HAP-1 (cell line): ENCODE measurements at regions not wholly inside any gene's neighbourhood (a gene's known extent, or its start where the extent isn't known, plus 50 kb on each side); places are given as distances from the start of the nearest gene placed in this dataset.
"Not testable (repeated sequence)": the region's sequence is repeated elsewhere in the genome, so short reads cannot be mapped to it uniquely, and the experiment has no call there.

ENCODE experiments used
- DNase-seq, 2 experiments: peaks; one replicate each; pipeline ENCODE4 v3.0.0-alpha.2; 2016 to 2020; ENCODE audit warnings: low spot score in 2 of 2
- H3K27me3 ChIP-seq: fragments of 250-450 bp; sonication (Bioruptor Pico); 2 replicates; pipeline ENCODE4 v1.5.1; 2020; ENCODE audit warnings: low read depth, mild to moderate bottlenecking, moderate library complexity
- H3K36me3 ChIP-seq: fragments of 250-450 bp; sonication (Bioruptor Pico); replicated peaks from 2 replicates; pipeline ENCODE4 v1.5.1; 2020; ENCODE audit warnings: mild to moderate bottlenecking
- H3K4me1 ChIP-seq: fragments of 250-450 bp; sonication (Bioruptor Pico); 2 replicates; pipeline ENCODE4 v1.5.1; 2020; ENCODE audit warnings: mild to moderate bottlenecking
- H3K4me3 ChIP-seq: fragments of 250-450 bp; sonication (Bioruptor Pico); 2 replicates; pipeline ENCODE4 v1.5.1; 2020; ENCODE audit warnings: mild to moderate bottlenecking, moderate library complexity
- H3K9me3 ChIP-seq: fragments of 250-450 bp; sonication (Bioruptor Pico); 2 replicates; pipeline ENCODE4 v1.5.1; 2020; ENCODE audit warnings: mild to moderate bottlenecking, moderate library complexity
- in situ Hi-C: fragments of 300-500 bp; cut with MboI; formaldehyde crosslinking; loops from 3 replicates; pipeline ENCODE4 v1.14.3; 2020; ENCODE audit warnings: low sequenced_read_pairs, inconsistent platforms, mixed read lengths

DNA sequence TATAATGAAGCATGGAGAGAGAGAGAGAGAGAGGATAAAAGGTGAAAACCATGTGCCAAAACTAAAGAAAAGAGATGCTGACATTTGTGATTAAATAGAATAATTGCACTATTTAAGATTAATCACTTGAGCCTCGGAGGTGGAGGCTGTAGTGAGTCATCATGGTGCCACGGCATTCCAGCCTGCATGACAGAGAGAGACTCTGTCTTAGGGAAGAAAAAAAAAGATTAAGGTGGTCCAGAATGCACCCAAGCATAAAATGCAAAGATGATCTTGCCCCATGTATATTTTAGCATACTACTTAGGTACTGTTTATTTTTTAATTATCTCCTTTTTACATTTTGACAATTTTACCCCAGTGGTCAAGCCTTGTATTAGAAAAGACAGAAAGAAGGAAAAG lies 742.5 kb downstream of the SPATA31A1 start:
- H3K27me3 ChIP-seq, H3K4me3 ChIP-seq, in situ Hi-C loops, H3K4me1 ChIP-seq, H3K36me3 ChIP-seq, H3K9me3 ChIP-seq: not testable (repeated sequence)
- peak in 1 of 2 experiments; percentile 54 for DNase-seq

DNA sequence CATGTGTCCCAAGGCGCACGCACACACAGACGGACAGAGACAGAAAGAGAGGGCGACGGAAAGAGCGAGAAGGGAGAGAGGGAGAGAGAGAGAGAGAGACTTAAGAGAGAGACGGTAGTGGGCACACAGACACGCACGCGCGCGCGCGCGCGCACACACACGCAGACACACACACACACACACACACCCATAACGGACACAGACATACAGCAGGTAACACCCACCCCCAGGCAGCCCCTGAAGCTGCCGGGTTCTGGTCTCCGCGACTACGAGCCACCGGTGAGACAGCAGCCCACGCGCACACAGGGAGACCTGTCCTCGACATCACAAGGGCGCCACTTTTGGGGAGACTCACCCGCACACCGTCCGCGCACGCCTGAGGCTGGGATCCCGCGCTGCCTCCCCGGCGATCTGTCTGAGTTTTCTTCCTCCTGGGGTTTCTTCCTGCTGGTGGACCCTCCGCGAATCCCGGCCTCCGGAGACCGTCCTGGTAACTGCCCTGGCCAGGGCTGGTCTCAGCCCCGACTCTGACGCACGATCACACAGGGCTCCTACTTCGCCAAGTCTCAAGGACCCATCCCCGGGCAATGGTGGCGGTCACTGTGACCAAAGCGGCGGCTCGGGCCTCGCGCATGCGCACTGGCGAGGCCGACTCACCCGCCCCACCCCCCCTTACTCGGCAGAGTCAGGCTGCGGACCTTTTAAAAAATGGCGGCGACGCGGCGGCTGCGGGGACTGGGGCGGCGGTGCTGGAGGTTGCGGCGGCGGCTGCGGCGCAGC lies 750.7 kb downstream of the SPATA31A1 start:
- H3K36me3 ChIP-seq, in situ Hi-C loops, H3K4me1 ChIP-seq, H3K4me3 ChIP-seq, H3K9me3 ChIP-seq, H3K27me3 ChIP-seq: not testable (repeated sequence)
- peak in 1 of 2 experiments; percentile 43 for DNase-seq

DNA sequence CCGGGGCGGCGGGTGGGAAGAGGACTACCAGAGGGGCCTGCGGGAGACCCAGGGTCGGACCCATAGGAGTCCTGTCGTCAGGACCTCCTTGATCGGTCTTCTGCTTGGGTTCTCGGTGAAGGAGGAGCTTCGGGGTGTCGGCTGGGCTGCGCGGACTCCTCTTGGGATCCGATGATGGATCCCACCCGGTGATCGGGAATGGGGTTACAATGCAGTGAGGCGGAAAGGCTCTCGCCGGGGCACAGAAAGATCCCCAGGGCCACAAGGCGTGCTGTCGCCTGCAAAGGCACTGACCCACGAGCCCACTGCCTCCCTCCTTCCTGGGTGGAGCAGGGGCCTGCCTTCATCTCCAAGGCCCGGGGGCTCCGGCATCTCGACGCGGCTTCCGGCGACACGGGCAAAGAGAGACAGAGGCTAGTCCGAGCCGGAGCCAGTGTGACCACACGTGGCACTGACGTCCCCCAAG lies 751.3 kb downstream of the SPATA31A1 start:
- H3K9me3 ChIP-seq, in situ Hi-C loops, H3K27me3 ChIP-seq, DNase-seq, H3K4me1 ChIP-seq, H3K36me3 ChIP-seq, H3K4me3 ChIP-seq: not testable (repeated sequence)

DNA sequence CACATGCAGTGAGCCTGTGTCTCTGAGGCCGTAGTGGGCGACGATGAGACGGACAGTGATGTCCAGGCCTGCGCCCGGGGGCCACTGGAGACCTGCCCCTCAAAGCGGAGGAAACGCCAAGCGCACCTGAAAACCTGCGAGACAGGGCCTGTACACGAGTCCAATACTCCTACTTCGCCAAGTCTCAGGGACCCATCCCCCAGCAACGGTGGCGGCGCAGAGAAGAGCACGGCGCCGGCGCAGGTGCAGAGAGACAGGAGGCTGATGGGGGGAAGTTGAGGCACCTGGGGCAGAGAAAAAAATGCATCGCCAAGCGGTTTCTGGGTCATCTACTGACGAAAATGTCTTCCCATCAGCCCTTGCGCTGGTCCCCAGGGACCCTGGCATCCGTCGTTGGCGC lies 751.8 kb downstream of the SPATA31A1 start:
- H3K36me3 ChIP-seq, H3K27me3 ChIP-seq, DNase-seq, H3K4me1 ChIP-seq, H3K9me3 ChIP-seq, in situ Hi-C loops, H3K4me3 ChIP-seq: not testable (repeated sequence)

DNA sequence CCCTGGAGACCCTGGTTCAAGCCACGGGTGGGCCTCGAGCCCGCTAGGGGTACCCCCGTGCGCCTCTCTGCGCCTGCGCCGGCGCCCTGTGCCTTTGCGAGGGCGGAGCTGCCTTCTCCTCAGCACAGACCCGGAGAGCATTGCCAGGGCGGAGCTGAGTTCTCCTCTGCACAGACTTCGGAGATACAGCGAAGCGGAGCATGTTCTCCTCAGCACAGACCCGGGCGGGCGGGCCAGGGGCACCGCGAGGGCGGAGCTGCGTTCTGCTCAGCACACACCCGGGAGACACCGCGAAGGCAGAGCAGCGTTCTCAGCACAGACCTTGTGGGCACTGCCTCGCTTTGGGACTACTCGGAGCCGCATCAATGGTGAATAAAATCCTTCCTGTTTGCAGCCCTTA lies 753.0 kb downstream of the SPATA31A1 start:
- H3K4me3 ChIP-seq, DNase-seq, H3K4me1 ChIP-seq, in situ Hi-C loops, H3K27me3 ChIP-seq, H3K36me3 ChIP-seq, H3K9me3 ChIP-seq: not testable (repeated sequence)

DNA sequence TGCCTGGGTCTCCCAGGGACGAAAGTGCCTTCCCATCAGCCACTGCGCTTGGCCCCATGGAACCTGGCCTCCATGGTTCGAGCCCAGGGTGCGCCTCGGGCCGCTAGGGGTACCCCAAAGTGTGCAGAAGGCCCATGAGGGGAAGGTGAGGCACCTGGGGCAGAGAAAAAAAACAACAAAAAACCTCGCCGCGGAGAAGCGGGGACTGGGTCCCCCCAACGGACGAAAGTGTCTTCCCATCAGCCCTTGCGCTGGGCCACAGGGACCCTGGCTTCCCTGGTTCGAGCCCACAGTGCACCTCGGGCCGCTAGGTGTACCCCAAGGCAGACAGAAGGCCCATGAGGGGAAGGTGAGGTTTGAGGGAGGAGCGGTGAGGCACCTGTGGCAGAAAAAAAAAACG lies 755.3 kb downstream of the SPATA31A1 start:
- DNase-seq, in situ Hi-C loops, H3K4me1 ChIP-seq: not testable (repeated sequence)

DNA sequence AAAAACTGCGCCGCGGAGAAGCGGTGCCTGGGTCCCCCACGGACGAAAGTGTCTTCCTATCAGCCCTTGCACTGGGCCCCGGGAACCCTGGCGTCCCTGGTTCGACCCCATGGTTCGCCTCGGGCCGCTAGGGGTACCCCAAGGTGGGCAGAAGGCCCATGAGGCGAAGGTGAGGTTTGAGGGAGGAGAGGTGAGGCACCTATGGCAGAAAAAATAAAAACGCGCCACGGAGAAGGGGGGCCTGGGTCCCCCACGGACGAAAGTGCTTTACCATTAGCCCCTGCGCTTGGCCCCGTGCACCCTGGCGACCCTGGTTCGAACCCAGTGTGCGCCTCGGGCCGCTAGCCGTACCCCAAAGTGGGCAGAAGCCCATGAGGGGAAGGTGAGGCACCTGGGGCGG lies 756.1 kb downstream of the SPATA31A1 start:
- in situ Hi-C loops, H3K4me3 ChIP-seq, H3K36me3 ChIP-seq, H3K27me3 ChIP-seq, DNase-seq, H3K9me3 ChIP-seq, H3K4me1 ChIP-seq: not testable (repeated sequence)

More for the DNA sequence above, 755.3 kb downstream of the SPATA31A1 start:
- not testable (repeated sequence) for H3K36me3 ChIP-seq, H3K27me3 ChIP-seq, H3K4me3 ChIP-seq, H3K9me3 ChIP-seq

DNA sequence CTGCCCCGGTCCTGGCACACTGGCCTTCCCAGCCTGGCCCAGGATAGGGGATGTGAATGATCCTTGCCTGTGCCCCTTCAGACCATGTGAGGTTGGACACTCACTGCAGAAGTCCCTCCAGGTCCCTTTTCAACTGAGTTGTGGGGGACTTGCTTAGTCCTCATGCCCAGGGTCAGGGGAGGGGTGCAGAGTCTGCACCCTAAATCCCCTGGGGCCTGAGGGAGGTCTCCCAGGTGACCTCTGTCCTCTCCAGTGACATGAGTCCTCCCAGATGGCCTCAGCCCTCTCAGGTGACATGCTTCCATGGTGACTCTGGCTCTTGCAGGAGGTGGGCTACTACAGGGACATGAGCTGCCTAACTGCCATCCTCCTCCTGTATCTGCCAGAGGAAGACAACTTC lies 775.1 kb downstream of the SPATA31A1 start:
- H3K4me1 ChIP-seq, in situ Hi-C loops, H3K36me3 ChIP-seq, H3K27me3 ChIP-seq, DNase-seq, H3K4me3 ChIP-seq, H3K9me3 ChIP-seq: not testable (repeated sequence)

DNA sequence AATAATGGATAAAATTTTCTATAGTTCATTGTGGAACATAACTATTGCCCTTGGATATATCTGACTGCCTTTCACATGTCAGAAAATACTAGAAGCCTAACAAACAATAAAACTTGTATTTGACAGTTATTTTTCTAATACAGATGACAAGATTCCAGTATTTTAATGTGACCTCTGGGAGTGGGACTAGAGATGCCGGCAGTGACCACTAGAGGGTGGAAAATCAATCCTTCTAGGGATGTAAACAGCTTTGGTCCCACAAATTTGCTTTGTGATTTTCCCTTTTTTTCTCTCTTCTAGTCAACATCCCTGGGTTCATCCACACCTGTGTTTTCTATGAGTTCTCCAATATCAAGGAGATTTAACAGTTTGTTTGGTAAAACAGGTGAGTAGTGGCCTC lies 813.7 kb downstream of the SPATA31A1 start:
- H3K9me3 ChIP-seq, in situ Hi-C loops, DNase-seq, H3K4me1 ChIP-seq, H3K4me3 ChIP-seq, H3K27me3 ChIP-seq, H3K36me3 ChIP-seq: not testable (repeated sequence)

DNA sequence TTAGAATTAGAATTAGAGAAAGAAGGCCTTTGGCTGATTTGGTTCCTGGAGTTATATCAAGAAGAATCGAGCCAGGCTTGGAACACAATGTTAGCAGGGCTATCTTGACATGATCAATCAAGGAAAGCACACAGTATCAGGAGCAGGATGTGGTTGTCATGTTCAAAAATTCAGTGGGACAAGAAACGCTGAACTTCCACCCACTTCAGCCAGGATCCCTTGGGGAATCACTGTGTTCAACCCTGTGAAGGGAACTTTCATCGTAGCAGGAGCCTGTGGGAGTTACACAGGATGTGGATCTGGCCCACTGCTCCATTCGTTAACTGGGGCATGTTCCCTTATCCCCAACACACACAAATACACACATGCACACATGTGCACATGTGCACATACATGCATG lies 817.8 kb downstream of the SPATA31A1 start:
- DNase-seq, H3K27me3 ChIP-seq, in situ Hi-C loops, H3K9me3 ChIP-seq, H3K4me3 ChIP-seq, H3K36me3 ChIP-seq, H3K4me1 ChIP-seq: not testable (repeated sequence)

DNA sequence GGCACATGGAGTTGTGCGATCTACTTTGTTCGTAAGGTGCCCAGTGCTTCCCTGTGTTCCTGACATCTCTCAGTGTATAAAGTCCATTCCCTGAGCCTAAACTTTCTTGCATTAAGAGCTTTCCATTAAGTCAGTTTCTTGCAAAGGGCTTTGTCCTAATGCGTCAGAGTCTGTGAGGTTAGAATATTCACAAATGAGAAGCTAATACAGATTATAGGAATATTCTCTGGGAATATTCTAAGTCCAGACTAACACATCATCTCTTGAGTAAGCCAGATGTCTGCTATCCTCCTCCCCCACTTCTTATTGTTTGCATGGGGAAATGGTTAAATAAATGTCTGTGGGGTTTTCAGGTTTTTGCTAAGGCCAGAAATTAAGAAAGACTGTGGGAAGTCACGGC lies 818.6 kb downstream of the SPATA31A1 start:
- DNase-seq, H3K36me3 ChIP-seq, H3K27me3 ChIP-seq, in situ Hi-C loops, H3K4me3 ChIP-seq, H3K9me3 ChIP-seq, H3K4me1 ChIP-seq: not testable (repeated sequence)

DNA sequence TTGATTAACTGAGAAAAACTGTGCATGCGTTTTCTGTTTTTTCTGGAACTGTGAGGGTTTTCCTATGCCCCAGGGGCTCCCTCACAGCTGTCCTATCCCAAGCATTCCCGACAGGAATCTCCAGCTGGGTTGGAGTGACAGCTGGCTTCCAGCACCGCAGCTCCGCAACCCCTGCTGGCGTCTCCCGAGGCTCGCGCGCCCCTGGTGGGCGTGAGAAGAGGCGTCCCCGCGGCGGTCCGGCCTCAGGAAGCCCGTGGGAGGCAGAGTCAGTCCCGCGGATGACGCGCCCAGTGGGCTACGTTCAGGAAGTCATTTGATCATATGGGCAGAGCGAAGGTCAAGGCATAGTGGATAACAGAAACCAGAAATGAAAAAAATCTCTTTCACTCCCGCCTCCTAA lies 821.9 kb downstream of the SPATA31A1 start:
- H3K27me3 ChIP-seq, H3K9me3 ChIP-seq, H3K36me3 ChIP-seq, H3K4me1 ChIP-seq, DNase-seq, in situ Hi-C loops, H3K4me3 ChIP-seq: not testable (repeated sequence)

DNA sequence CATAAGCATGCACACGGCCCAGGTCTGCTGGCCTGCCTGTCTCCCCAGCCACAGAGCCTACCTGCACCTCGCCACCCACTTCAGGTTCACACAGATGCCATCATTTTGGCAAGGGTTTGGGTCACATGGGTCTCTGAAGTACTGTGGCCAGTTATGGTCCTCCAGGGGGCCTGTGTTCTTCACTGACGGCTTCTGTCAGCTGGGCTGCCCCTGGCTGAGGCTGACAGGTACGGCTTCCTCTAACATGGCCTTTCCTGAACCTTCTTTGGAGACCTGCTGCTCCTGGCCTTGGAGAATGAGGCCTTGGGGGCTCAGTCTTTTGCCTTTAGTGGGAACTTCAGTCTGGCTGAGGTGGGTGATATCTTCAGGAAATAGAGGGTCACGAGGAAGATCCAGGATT lies 835.9 kb downstream of the SPATA31A1 start:
- H3K9me3 ChIP-seq, H3K27me3 ChIP-seq, DNase-seq, H3K36me3 ChIP-seq, in situ Hi-C loops, H3K4me3 ChIP-seq, H3K4me1 ChIP-seq: not testable (repeated sequence)

DNA sequence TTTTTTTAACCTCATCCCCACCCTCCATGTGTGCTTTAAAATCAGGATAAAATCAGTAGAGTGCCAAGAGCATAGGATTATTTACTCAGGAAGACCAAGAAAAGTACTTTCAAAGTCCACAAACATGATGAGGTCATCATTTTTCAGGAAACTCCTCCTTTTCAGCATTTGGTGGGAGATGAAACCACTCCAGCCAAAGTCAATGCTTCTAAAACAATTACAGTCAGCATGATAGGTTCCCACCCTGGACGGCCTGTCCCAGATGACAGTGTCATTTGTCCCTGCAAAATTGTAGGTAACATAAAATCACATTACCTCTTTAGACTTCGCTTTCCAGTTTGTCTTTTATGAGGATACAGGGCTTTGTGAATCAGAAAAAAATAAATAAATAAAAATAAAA lies 836.7 kb downstream of the SPATA31A1 start:
- H3K4me3 ChIP-seq, H3K9me3 ChIP-seq, DNase-seq, H3K27me3 ChIP-seq, in situ Hi-C loops, H3K36me3 ChIP-seq, H3K4me1 ChIP-seq: not testable (repeated sequence)

DNA sequence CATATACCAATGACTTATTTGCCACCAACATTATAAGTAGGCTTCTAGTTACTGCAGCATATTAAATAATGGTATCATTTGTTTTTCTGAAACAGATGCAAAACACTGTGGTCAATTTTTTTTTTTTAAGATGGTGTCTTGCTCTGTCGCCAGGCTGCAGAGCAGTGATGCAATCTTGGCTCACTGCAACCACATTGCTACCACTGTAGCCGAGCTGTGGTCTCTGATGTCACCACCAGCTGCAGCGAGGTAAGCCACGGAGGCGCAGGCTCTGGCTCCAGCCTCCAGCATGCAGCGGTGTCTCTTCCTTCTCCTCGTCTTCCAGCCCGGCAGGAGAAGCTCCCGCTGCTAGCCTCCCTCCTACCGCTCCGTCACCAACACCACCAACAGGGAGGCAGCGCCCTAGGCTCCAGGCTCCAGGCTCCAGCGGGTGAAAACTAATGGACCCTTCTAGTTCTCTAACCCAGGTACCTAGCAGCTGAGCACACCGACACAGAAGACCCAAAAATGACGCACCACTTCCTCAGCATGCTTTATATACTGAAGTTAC lies 840.8 kb downstream of the SPATA31A1 start:
- H3K36me3 ChIP-seq, H3K9me3 ChIP-seq, H3K4me3 ChIP-seq, in situ Hi-C loops, DNase-seq, H3K27me3 ChIP-seq, H3K4me1 ChIP-seq: not testable (repeated sequence)
